DND-41 (cell line): ENCODE measurements at regions not wholly inside any gene's neighbourhood (a gene's known extent, or its start where the extent isn't known, plus 50 kb on each side); places are given as distances from the start of the nearest gene placed in this dataset.

ENCODE experiments used
- ATAC-seq: fragments of 200-7000 bp; cut with Tn5 transposase; 3 replicates; pipeline ENCODE4 v1.9.1; 2021; ENCODE audit warnings: low read depth; ENCODE audit not compliant: insufficient read depth
- DNase-seq: peaks from one replicate; pipeline ENCODE4 v3.0.0-alpha.2; 2020
- H2AFZ ChIP-seq: 2 replicates; pipeline ENCODE4 v1.6.0; 2012; ENCODE audit warnings: low read depth, low read length
- H3K27ac ChIP-seq: 2 replicates; pipeline ENCODE4 v1.5.1; 2012; ENCODE audit warnings: low read length, inconsistent platforms
- H3K27me3 ChIP-seq: fragments of 200-600 bp; sonication (generic); 2 replicates; pipeline ENCODE4 v1.6.0; 2012; ENCODE audit warnings: low read length, mild to moderate bottlenecking, inconsistent platforms; ENCODE audit not compliant: insufficient read depth, poor library complexity
- H3K36me3 ChIP-seq: 2 replicates; pipeline ENCODE4 v1.5.1; 2012; ENCODE audit warnings: low read length, inconsistent platforms; ENCODE audit not compliant: insufficient read depth
- H3K4me1 ChIP-seq: 2 replicates; pipeline ENCODE4 v1.5.1; 2012; ENCODE audit warnings: mild to moderate bottlenecking, low read length; ENCODE audit not compliant: insufficient read depth
- H3K4me2 ChIP-seq: 2 replicates; pipeline ENCODE4 v1.6.0; 2012; ENCODE audit warnings: mild to moderate bottlenecking, moderate library complexity, low read length, inconsistent platforms; ENCODE audit not compliant: insufficient read depth
- H3K4me3 ChIP-seq, 2 experiments: fragments of 200-600 bp in 1 of 2; shearing (Covaris generic) in 1 of 2; 2 replicates each; pipeline ENCODE4 v1.5.1; 2012 to 2016; ENCODE audit warnings: inconsistent platforms in 2 of 2, low read length in 2 of 2, mild to moderate bottlenecking in 2 of 2, low read depth in 1 of 2, moderate library complexity in 1 of 2
- H3K79me2 ChIP-seq: 2 replicates; pipeline ENCODE4 v1.6.0; 2012; ENCODE audit warnings: low read length, inconsistent platforms; ENCODE audit not compliant: insufficient read depth
- H3K9ac ChIP-seq: 2 replicates; pipeline ENCODE4 v1.6.0; 2012; ENCODE audit warnings: low read depth, mild to moderate bottlenecking, inconsistent platforms, low read length, moderate library complexity
- H3K9me3 ChIP-seq: 2 replicates; pipeline ENCODE4 v1.5.1; 2012; ENCODE audit warnings: low read length, moderate library complexity, mild to moderate bottlenecking, inconsistent platforms; ENCODE audit not compliant: insufficient read depth, severe bottlenecking
- H4K20me1 ChIP-seq: 2 replicates; pipeline ENCODE4 v1.6.0; 2012; ENCODE audit warnings: low read length; ENCODE audit not compliant: insufficient read depth
- CTCF ChIP-seq: IDR thresholded peaks from 2 replicates; pipeline ENCODE4 v1.5.1; 2012; ENCODE audit warnings: borderline replicate concordance, low read length, moderate library complexity, mild to moderate bottlenecking; ENCODE audit not compliant: poor library complexity, severe bottlenecking; ENCODE audit errors: extremely low read depth
- EZH2 ChIP-seq: IDR thresholded peaks from 3 replicates; pipeline ENCODE4 v1.6.1; 2012; ENCODE audit warnings: borderline replicate concordance, low read depth, mild to moderate bottlenecking, moderate library complexity, low read length, inconsistent platforms; ENCODE audit not compliant: severe bottlenecking

- Histone ChIP-seq H3K4me2 (peak overlapping the region; percentile 50), H3K4me1 (peaks cover 100% of the 10 kb centered on the region), H3K4me3 (peak overlapping the region in 1 of 2 experiments; percentile 28; a peak in 1 of 4 replicates), H3K9me3 (no peaks in the 10 kb centered on the region), H3K79me2 (peaks cover 87% of the 10 kb centered on the region), H3K36me3 (peaks cover 60% of the 10 kb centered on the region), H3K27ac (peak overlapping the region; percentile 98), H3K9ac (peak overlapping the region; percentile 73), H3K27me3 (no peaks in the 10 kb centered on the region), H4K20me1 (no peaks in the 10 kb centered on the region), H2AFZ (no peak overlapping the region)
- ATAC-seq (peak; percentile 88), DNase-seq (peak; percentile 98)
- TF ChIP-seq EZH2 (no peak), CTCF (no peak)
Observed at GRCh38 chr20:60266177-60266823, 308.1 kb downstream of the CDH26 start.

GRCh38 chr20:60268491-60268890 lies 310.3 kb downstream of the CDH26 start:
- no peak overlapping the region for H2AFZ ChIP-seq
- H3K36me3 ChIP-seq, result peaks cover 57% of the 10 kb centered on the region
- H3K27ac ChIP-seq, result peak overlapping the region; percentile 98
- H3K4me2 ChIP-seq, result no peak overlapping the region
- no peaks in the 10 kb centered on the region for H3K27me3 ChIP-seq
- H3K9me3 ChIP-seq, result no peaks in the 10 kb centered on the region
- no peaks in the 10 kb centered on the region for H4K20me1 ChIP-seq
- H3K79me2 ChIP-seq, result peaks cover 77% of the 10 kb centered on the region
- H3K4me3 ChIP-seq, result no peak overlapping the region
- H3K9ac ChIP-seq, result 0 out of 2 replicates have a peak overlapping the region, but pooled peaks have one; percentile 12
- H3K4me1 ChIP-seq, result peaks cover 100% of the 10 kb centered on the region
- no peak for ATAC-seq
- no peak for DNase-seq
- TF ChIP-seq EZH2, result no peak
- TF ChIP-seq CTCF, result no peak

- no peaks in the 10 kb centered on the region for H3K9me3 ChIP-seq
- no peak overlapping the region for H3K4me3 ChIP-seq
- TF ChIP-seq CTCF (no peak), EZH2 (no peak)
- H3K79me2 ChIP-seq, result peaks cover 78% of the 10 kb centered on the region
- peaks cover 100% of the 10 kb centered on the region for H3K4me1 ChIP-seq
- H3K36me3 ChIP-seq, result peaks cover 63% of the 10 kb centered on the region
- H3K9ac ChIP-seq, result no peak overlapping the region; the same call in 1 of the 2 replicates
- peak overlapping the region; percentile 98 for H3K27ac ChIP-seq
- H3K4me2 ChIP-seq, result no peak overlapping the region
- DNase-seq (no peak), ATAC-seq (no peak)
- H3K27me3 ChIP-seq, result no peaks in the 10 kb centered on the region
- no peaks in the 10 kb centered on the region for H4K20me1 ChIP-seq
- H2AFZ ChIP-seq, result no peak overlapping the region
Observed at GRCh38 chr20:60269573-60270162, 311.4 kb downstream of the CDH26 start.
